ENCODE measurements at regions not wholly inside any gene's neighbourhood (a gene's known extent, or its start where the extent isn't known, plus 50 kb on each side); places are given as distances from the start of the nearest gene placed in this dataset.
"Not testable (repeated sequence)": the region's sequence is repeated elsewhere in the genome, so short reads cannot be mapped to it uniquely, and the experiment has no call there.

DNA sequence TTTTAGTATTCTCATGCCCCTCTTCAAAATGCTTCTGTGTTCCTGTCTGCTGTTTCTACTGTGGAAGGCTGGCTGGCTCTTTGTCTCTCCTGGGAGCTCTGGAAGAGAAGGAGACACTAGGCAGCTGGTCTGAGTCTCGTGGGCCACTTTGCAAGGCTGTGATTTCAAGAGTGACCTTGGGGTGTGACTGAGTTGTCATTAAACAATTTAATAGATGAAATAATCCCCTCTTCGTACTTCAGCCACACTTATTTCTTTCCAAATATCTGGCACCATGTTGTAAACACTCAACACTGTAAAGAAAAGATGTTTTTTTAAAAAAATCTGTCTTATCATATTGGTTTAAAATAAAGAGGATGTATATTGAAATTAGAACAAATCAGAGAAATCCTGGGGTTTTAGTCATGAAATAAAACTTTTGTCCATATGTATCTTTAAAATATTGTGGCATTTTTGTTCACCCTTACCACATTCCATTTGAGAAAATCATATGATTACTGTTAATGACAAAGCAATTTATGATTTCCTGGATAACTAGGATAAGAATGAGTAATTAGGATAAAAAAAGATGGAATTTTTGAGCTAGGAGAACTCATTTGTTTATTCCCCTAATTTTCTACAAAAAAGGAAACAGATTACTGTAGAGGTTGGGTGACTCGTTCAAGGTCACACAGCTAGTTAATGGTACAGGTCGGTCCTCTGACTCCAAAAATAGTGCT is 200.8 kb downstream of the MAT2B start:
- no peak for DNase-seq

DNA sequence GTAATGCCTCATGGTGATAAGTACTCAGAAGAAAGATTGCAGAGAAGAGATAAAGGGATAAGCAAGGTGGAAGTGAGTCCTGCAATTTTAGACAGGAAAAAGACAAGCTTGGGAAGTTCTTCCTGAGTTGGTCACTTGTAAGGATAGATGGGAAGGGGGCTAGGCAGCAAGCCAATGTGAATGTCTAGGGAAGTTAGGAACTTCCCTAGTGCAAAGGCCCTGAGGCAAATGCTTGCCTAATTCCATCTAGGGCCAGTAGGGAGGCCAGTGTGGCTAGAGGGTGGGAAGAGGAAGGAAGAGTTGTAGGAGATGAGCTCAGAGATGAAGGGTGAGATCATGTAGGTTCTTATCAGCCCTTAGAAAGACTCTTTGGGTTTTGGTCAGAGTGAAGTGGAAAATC is 206.6 kb downstream of the MAT2B start:
- DNase-seq, result no peak

DNA sequence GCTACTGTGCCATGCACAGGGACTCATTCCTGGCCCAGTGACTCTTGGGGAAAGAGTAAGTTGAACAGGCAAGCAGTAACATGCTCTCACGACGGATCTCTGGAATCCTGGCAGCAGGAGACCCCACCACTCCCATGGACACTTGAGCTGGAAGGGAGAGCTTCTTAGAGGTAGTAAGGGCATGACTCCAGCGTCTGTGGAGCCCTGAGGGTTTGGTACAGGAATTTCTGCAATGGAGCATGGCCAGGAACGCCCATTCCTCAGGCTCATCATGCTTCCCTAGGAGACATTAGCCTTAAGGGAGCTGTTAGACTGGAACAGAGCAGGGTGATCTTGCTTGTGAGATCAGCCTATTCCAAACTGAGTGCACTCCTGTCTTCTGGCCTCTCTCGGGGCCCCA is 212.9 kb downstream of the MAT2B start:
- DNase-seq, result no peak

DNA sequence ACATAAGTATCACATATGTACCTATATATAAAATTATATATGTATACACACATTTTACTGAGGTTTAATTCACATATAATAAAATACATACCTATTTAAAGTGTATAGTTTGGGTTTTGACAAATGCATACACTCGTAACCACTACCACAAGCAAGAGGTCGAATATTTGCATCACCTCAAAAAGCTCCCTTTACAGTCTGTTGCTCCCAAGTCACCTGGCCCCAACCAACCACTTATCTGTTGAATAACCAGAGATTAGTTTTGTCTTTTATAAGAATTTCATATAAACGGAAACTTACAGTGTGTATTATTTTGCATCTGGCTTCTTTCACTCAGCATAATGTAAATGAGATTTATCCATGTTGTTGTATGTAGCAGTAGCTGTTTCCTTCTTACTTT is 218.9 kb downstream of the MAT2B start:
- no peak for DNase-seq

DNA sequence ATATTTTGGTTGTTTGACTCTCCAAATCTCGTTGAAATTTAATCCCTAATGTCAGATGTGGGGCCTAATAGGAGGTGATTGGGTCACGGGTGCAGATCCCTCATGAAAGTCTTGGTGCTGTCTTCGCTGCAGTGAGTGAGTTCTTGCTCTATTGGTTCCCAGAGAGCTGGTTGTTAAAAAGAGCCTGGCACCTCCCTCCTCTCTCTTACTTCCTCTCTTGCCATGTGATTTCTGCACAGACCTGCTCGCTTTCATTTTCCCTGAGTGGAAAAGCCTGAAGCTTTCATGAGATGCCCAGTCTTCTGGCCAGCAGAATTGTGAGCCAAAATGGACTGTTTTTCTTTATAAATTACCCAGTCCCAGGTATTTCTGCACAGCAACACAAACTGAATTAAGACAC is 221.6 kb downstream of the MAT2B start:
- no peak for DNase-seq

DNA sequence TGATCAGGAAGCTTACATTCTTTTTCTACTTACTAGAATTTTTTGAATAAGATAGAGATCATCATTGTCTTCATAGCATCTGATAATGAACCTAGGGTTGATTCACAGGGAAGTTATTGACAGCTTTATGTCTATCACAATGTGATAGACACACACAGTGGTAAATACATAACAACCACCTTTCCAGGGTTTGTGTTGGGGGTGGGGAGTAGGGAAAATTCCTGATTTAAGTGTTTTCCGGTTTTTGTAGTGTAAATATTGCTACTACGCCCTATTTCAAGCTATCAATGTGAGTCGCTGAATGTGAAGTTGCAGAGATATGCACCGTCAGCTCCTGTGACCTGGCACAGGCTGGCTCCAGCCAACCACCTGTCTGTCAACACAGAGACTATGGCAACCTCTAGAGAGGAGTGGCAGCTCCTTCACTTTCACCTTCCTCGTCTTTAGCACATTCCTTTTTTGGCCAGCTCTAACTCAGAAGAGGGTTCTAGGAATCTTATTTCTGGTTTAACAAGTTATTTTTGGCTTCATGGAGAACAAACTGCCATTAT is 224.9 kb downstream of the MAT2B start:
- no peak for DNase-seq

DNA sequence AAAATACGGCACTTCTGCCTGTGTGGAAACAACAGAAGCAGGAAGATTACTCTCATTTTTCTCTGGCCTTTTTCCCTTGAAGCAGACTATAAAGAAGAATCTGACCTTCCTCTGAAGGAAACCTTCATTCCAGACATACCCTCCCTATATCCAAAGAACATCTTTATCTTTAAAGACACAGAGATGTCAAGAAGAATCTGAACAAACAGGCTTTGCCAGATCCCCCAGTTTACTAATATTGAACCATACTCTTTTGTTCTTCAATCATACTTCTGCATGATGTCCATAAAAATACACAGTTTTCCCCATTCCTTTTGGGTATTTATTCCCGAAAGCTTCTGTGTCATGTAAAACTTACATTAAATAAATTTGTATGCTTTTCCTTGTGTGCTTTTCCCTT is 225.8 kb downstream of the MAT2B start:
- DNase-seq, result no peak

DNA sequence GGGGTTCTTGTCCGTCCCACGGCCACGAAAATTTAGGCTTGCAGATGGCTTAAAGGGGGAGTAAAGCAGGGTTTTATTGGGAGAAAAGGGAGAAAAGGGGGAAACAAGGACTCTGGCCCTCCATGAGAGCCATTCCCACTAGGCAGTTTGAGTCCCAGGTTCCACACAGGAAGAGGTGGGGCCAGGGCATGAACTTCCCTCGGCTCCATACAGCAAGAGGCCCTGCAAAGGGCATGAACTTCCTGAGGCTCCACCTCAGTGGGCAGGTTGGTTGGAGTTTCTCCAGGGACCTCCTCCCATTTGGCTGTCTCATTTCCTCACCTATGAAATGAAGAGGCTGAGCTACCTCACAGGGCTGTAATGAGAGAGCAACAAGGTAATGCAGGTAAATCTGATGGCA is 229.7 kb downstream of the MAT2B start:
- no peak for DNase-seq

DNA sequence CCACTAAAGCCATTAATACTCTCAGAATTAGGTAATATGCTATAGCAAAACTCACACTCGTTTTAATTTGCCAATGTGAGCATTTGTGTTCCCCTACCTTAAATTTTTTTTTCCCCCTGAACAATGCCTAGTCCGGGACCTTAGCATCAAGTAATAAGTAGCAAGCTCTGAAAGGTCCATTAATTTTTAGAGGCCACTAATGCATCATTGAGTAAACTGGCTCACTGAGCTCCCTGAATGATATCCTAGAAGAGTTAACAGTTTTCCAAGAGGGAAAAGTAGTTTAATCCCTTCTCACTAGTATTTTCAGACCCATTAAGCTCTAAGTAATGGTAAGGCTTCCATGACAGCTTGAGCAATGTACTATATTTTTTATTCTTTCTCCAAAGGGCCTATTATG is 242.2 kb downstream of the MAT2B start:
- no peak for DNase-seq

DNA sequence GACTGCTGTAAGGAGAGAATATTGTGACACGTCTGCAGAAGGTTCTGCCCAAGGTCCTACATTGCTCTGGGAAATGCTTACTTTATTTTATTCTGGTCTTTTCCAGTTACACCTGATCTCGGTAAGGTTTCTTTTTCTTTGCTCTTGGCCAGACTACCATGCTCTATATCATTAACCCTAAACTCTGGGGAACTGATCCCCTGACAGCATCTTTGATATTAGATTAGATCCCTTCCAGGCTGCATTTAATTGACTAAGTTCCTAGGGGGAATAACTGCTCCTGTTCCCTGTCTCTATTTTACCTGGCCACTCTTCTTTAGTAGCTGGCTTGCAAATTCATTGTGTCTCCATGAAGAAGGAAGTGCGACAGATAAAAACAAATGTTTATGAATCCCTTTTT is 243.5 kb downstream of the MAT2B start:
- no peak for DNase-seq

DNA sequence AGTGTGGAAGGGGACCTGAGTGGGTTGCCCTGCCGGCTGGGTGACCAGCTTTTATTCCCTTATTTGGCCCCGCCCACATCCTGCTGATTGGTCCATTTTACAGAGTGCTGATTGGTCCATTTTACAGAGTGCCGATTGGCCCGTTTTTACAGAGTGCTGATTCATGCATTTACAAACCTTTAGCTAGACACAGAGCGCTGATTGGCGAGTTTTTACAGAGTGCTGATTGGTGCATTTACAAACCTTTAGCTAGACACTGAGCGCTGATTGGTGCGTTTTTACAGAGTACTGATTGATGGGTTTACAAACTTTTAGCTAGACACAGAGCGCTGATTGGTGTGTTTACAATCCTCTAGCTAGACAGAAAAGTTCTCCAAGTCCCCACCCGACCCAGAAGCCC is 245.0 kb downstream of the MAT2B start:
- not testable (repeated sequence) for DNase-seq

DNA sequence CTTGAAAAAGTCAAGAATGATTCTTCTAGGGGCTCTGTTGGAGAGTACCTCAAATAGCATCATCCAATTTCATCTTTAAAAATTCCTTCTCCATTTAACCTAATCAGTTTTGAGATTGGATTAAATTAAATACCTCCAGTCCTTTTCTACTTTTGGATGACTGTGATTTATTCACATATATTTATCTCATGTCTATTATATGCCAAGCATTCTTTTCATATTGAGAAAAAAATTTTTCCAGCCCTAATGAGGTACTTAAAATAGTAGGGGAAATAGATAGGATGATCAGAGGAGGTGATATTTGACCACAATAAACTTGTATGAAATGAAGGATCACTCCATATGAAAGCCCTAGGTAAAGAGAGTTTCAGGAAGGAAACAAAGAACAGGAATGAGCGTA is 250.1 kb downstream of the MAT2B start:
- DNase-seq, result no peak

DNA sequence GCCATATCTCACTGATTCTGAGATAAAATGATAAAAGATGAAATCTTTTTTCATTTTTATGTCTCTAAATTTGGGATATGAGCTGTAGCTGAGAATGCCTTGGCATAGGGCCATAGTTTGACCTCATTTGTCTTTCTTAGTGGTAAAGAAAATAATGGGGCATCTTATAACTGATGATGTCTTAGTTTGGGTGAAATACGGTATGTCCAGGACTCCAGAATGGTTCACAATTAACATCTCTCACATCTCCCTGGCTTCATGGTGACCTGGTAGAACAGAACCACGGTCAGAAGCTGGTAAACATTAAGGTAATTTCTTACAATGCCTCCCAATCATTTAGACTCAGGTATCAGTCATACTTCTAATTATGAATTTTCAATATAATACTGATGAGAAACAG is 250.8 kb downstream of the MAT2B start:
- no peak for DNase-seq

DNA sequence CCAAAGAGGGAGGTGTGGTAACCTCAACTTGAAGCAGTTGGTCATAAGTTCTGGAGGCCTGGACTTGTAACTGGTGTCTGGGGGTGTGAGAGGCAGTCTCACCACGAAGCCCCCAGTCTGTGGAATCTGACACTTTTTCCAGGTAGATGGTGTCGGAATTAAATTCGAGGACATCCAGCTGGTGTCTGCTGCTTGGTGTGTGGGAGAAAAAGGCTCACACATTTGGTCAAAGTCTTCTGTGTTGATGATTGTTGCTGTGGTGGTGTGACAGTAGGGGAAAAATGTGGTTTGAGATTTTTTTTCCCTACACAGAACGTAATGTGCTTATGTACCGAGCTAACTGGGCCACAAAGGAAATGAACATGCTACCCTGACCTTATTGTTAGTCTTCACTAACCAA is 251.9 kb downstream of the MAT2B start:
- no peak for DNase-seq

DNA sequence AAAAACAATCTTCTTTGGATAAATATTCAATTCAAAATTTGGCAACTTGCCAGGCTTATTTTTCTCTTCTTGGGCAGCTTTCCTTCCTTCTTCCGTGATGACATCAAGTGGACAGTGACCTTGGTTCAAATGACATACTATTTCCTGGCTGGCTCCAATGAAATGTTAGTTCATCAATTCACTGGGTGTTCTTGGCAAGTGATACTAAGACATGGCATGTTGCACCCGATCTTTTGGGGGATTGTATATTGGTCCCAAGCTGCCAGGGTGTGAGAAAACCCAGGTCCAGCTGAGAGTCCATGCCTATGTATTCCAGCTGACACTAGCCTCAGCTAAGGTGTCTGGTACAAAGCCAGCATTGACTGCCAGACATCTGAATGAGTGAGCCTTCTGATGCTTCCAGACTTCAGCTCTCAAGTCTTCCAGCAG is 252.9 kb downstream of the MAT2B start:
- DNase-seq, result no peak

DNA sequence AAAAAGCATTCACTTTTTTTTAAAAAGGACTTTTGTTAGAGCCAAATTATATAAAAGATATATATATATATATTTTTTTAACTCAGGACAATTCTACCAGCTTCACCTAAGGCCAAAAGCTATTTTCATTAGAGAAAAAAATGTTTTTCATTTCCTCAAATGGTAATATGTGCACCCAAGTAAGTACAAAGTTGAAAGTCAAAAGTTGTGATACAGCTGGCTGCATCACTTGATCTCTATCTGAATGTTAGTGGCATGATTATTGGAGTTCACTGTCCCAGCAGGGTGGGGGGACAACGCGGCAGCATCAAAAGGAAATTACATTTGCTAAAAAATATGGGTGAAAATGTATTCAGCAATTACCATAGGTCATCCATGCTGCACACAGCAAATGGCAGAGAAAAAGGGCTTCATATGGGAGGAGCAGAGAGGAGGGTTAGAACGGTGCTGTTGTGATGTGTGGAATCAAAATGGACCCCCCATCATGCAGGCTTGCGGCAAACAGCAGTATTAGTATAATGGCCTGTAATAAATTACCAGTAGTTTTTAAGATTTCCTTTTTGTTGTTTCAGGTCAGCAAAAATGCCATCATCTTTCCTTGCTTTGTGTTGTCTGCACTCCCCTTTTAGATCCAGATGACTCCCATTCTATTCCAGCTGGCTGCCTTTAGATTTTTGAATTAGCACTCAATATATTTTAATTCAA is 253.7 kb downstream of the MAT2B start:
- DNase-seq, result no peak

DNA sequence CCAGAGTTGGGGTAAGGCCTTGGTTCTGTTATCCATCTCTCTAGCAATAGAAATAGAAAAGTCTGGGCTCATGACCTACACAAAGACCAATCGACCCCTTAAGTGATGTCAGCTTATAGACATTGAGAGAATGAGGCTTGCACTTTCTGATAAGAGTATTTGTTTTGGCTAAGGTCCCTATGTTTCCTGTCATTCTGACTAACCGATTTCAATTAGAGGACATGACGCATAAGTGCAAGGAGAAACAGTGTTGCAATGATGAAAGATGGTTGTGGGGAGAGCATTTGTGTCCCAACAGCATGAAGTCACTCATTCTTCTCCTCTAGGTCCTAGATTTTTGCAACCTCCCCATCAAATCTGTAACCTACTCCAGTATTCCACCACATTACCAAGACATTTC is 255.1 kb downstream of the MAT2B start:
- no peak for DNase-seq

DNA sequence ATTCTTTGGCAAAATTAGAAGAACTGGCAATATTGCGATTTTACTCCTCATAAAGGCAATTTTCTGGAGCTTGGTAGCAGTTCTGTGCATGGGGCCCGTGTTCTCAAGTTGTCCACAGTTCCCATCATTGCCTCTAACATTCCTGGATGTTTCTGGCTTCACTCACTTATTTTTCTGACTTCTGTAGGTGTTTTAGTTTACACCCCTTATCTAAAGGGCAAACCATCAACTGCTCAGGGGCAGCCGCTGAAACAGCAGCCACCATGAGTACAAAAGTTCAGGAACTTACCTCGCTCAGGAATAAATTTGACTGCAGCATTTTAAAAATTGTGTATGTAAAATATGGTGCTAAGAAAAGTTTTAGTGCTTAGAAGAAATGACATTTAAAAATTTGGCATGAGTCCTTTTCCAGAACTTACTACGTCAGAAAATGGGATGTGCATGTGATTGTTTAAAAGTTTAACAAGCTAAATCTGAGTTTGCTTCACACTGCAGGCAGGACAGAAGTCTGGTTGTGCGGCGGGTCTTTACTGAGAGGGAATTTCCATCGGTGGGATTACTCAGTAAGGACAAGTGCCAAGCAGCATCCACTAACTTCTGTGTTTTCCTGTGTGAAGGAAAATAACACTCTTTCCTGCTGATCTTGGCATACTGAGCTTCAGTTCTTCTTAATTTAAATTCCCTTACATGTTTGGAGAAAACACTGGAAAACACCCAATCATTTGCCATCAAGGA is 261.7 kb downstream of the MAT2B start:
- no peak for DNase-seq

DNA sequence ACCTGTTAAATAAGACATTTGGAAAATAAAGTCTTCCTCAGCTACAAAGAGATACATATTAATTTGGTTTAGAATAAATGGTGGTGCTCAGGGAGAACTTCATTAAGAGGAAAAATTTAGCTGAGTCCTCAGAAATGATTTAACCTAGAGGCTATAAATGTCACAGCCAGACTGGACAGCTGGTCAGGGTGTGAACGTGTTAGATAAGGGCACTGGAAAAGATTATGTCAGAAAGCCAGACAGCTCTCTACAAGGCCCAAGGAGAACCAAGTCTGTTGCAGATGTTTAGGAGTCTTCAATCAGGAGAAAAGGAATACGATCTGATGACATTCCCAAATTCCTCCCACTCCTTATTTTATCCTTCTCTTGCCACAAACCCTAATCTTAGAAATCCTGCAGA is 265.2 kb downstream of the MAT2B start:
- DNase-seq, result no peak

DNA sequence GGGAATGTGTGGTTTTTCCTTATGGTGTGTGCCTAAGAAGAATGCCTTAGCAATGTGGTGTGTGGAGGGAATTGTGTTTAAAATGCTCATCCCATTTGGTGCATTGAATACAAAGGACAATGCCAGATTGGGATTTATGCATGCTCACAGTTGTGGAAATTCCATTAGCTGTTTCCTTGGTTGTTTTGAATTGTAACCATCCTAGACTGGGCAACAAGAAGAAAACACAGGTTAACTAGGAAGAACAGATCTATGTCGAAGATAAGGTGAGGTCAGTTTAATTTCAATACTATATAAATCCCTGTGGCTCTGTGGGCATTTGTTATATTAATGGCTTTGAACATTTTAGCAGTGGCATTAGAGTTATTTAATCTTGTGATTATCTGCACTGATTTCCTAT is 266.8 kb downstream of the MAT2B start:
- no peak for DNase-seq

DNA sequence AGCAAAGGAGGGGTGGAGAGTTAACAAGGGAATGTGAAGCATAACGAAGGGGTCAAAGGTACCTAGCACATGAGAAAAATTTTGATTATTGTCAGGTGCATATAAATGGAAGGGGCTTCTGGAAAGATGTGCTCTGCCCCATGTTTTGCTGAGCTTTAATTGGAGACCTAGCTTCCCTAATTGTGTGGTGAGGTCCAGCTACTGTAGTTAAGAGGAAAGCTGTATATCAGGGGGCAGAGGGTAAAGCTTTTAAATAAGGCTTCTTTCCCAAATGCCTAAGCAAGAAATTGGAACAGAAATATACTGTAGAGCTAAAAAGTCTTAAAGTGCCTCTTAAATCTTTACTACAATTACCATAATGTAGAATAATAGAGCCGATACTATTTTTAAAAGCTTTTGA is 267.2 kb downstream of the MAT2B start:
- no peak for DNase-seq

DNA sequence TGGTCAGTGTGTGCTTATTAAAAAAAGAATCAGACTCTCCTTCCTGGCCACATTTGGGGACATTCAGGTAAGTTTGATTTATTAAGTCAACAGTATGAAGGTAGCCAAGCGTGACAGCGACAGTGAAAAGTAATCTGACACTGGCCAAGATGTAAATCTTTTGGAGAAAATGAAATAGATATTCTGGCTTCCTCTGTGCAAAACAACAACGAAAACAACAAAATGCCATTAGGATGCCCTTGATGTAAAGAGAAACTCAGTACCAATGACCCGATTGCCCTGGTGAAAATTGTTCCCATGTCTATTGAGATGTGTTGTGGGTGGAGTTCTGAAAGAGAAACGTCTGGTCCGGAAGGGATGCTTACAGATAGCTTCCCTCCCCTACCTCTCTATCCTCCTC is 267.8 kb downstream of the MAT2B start:
- DNase-seq, result no peak

DNA sequence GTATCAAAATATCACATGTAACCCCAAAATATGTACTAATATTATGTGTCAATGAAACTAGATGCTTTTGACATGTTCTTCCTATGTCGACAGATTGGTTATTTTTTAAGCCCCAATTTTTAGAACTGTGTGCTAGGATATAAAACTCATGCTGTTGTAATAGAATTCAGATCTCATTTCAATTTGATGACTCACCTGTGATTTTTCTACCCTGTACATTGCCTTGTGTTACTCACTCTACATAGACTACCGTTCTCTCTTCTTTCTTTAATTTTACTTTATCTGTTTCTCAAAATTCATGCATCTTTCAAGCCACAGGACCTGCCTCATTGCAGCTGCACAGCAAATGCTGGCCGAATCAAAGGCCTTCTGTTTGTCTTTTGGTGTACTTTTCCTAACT is 284.5 kb downstream of the MAT2B start:
- DNase-seq, result no peak

DNA sequence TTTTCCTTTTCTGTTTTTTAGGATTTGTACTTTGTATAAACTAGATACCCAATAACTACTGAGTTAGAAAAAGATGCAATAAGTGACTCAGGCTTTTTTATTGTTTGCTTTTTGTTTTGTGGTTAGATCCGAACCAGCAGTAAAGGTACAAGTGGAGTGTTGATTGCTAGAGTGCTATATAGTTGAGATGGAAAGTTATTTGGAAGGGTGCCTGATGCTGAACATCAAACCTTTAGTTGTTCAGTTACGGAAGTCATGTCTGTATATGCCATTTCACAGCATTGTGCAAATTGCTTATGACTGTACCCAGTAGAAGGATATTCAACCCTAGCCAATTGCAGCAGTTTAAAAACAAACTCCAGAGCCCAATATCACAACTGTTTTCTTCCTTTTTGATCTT is 285.1 kb downstream of the MAT2B start:
- no peak for DNase-seq

Data from bone marrow (tissue), 2 donors.